ENCODE measurements at regions not wholly inside any gene's neighbourhood (a gene's known extent, or its start where the extent isn't known, plus 50 kb on each side); places are given as distances from the start of the nearest gene placed in this dataset.
"Not testable (repeated sequence)": the region's sequence is repeated elsewhere in the genome, so short reads cannot be mapped to it uniquely, and the experiment has no call there.

DNA sequence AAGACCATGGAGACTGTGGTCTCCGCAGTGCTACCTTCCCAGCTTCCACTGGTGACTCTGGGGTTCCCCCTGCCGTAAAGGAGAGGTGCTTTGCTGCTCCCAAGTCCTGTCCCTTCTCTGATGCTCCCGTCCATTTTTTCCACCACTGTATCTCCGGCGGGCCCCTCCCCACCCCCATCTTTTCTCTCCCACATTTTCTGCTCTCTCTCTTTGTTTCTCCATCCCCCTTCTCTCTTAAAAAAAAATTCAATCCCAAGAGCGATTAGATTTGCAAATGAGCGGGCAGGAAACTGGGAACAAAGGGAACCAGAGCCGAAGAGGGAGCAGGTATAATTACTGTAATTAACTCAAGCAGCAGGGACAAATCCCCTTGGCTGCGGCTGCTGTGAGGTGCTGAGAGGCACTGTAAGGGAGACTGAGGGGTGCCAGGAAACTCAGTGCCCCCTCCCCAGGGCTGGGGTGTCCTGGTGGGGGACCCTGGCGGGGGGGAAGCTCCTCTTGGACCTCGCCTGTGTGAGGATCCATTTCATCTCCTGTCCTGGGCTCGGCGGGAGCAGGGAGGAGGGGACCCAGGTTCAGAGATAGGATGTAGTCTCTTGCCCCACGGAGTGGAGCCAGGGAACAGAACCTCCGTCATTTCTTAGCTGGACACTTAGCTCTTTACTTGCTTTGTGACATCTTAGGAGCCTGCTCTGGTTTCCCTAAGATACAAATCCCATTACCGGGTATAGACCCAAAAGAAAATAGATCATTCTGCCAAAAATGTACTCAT, 140.4 kb upstream of the NRXN3 start:
- Histone ChIP-seq H3K36me3 (no peaks in the 10 kb centered on the region), H3K4me3 (no peak overlapping the region), H3K27me3 (no peaks in the 10 kb centered on the region), H3K9me3 (no peaks in the 10 kb centered on the region), H3K27ac (no peak overlapping the region), H3K4me1 (no peaks in the 10 kb centered on the region)
- TF ChIP-seq POLR2AphosphoS5 (IDR thresholded peaks at IDR 0.05) (no peak), CTCF (IDR thresholded peaks at IDR 0.05) (no peak), POLR2A (IDR thresholded peaks at IDR 0.05) (no peak)
- intact Hi-C loops (cut with DNase I; ENCODE audit: low total_unique reads), result no loop called here
- DNase-seq (ENCODE audit: low spot score in 2 of 2), result no peak

DNA sequence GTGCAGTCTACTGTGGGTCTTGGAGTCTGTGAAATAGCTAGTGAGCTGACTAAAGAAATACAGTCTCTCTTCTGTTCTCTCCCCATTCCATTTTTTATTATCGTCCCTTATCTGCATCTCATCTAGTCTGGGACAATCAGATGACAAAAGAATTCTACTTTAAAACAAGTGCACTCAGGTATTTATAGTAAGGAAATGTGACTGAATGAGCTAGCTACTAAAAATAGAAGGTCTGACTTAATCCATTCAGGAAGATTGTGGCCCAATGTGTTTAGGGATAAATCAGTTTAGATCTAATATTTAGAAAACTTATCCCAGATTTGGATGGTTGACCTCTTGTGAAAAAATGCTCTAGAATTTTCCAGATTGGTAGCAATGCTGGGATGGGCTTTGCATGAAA, 126.8 kb upstream of the NRXN3 start:
- intact Hi-C loops (cut with DNase I; ENCODE audit: low total_unique reads), result no loop called here
- H3K4me3 ChIP-seq, result no peak overlapping the region

DNA sequence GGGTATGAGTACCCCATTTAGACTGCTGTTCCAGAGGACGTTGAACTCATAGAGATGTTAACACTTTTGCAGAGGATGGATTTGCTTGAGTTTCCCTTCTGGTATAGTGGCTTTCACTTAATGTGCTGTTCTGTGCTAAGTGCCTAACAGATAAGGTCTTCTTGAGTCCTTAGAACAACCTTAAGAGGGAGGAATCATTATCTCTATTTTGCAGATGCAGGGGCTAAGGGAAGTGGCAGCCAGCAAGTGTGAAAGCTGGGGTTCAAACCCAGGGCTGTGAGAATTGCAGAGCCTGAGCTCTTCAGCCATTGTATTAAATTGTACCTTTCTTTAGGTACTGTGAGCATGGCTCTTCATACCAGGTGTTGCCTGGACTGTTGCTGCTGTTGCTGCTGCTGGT, 122.1 kb upstream of the NRXN3 start:
- intact Hi-C loops (cut with DNase I; ENCODE audit: low total_unique reads), result no loop called here
- no peak for DNase-seq (ENCODE audit: low spot score in 2 of 2)
- Histone ChIP-seq H3K4me1 (no peaks in the 10 kb centered on the region), H3K27me3 (no peaks in the 10 kb centered on the region), H3K27ac (no peak overlapping the region), H3K36me3 (no peaks in the 10 kb centered on the region), H3K4me3 (no peak overlapping the region), H3K9me3 (peaks cover 5 to 7% of the 10 kb centered on the region in 2 donors)
- TF ChIP-seq CTCF (IDR thresholded peaks at IDR 0.05) (no peak), POLR2A (IDR thresholded peaks at IDR 0.05) (no peak), POLR2AphosphoS5 (IDR thresholded peaks at IDR 0.05) (no peak)

More for the DNA sequence above, 126.8 kb upstream of the NRXN3 start:
- no peaks in the 10 kb centered on the region for H3K27me3 ChIP-seq
- no peak for DNase-seq (ENCODE audit: low spot score in 2 of 2)
- no peaks in the 10 kb centered on the region for H3K4me1 ChIP-seq
- H3K36me3 ChIP-seq, result no peaks in the 10 kb centered on the region
- no peak for TF ChIP-seq POLR2AphosphoS5 (IDR thresholded peaks at IDR 0.05)
- TF ChIP-seq CTCF (IDR thresholded peaks at IDR 0.05), result no peak
- no peak for TF ChIP-seq POLR2A (IDR thresholded peaks at IDR 0.05)
- H3K9me3 ChIP-seq, result no peaks in the 10 kb centered on the region
- no peak overlapping the region for H3K27ac ChIP-seq

DNA sequence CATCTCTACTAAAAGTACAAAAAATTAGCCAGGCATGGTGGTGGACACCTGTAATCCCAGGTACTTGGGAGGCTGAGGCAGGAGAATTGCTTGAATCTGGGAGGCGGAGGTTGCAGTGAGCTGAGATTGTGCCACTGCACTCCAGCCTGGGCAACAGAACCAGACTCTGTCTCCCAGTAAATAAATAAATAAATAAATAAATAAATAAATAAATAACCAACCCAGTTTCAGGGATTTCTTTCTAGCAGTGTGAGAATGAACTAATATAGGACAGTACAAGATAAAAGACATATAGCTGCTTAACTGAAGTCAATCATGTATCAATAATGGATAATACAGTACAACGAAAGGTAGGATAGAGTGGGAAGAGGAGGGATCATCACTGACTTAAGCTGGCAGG, 113.3 kb upstream of the NRXN3 start:
- H3K9me3 ChIP-seq; intact Hi-C loops (cut with DNase I; ENCODE audit: low total_unique reads); H3K4me3 ChIP-seq: not testable (repeated sequence)

DNA sequence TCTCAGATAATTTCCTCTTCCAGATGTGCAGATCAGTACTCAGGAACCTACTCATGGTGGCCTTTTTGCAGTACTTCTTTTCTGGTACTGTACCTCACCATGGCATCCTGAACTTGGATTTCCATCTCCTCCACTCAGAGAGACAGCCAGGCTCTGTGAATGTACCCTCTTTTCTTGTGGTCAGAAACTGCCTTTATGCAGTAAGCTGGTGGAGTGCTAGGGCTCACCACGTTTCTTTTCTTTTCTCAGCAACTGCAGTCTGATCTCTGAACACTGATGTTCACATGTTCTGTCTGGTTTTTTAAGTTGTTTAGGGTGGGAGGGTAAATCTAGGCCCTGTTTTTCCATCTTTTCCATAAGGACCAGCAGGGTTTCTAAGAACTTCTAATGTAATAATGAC, 99.8 kb upstream of the NRXN3 start:
- Histone ChIP-seq H3K4me3 (no peak overlapping the region), H3K36me3 (no peaks in the 10 kb centered on the region), H3K27me3 (no peaks in the 10 kb centered on the region), H3K4me1 (no peaks in the 10 kb centered on the region), H3K27ac (no peak overlapping the region), H3K9me3 (no peaks in the 10 kb centered on the region)
- intact Hi-C loops (cut with DNase I; ENCODE audit: low total_unique reads), result no loop called here
- TF ChIP-seq POLR2A (IDR thresholded peaks at IDR 0.05) (no peak), POLR2AphosphoS5 (IDR thresholded peaks at IDR 0.05) (no peak), CTCF (IDR thresholded peaks at IDR 0.05) (no peak)
- no peak for DNase-seq (ENCODE audit: low spot score in 2 of 2)

More for the DNA sequence above, 113.3 kb upstream of the NRXN3 start:
- not testable (repeated sequence) for H3K36me3 ChIP-seq; H3K4me1 ChIP-seq; H3K27me3 ChIP-seq; DNase-seq (ENCODE audit: low spot score in 2 of 2); H3K27ac ChIP-seq

Data from breast epithelium (tissue), 4 donors.